H1 (cell line): ENCODE measurements at regions not wholly inside any gene's neighbourhood (a gene's known extent, or its start where the extent isn't known, plus 50 kb on each side); places are given as distances from the start of the nearest gene placed in this dataset.

Source experiments
- BCL11A ChIP-seq, 2 experiments: IDR thresholded peaks; one replicate each; pipeline ENCODE4 v1.6.1; 2011; ENCODE audit warnings: low read depth in 2 of 2, low read length in 2 of 2, mild to moderate bottlenecking in 2 of 2
- SIRT6 ChIP-seq: IDR thresholded peaks from one replicate; pipeline ENCODE4 v1.7.1; 2012; ENCODE audit warnings: low read length, inconsistent platforms

GRCh38 chr6:159446340-159446739, 246.7 kb downstream of the SOD2 start (continued):
- TF ChIP-seq BCL11A (IDR thresholded peaks at IDR 0.05; ENCODE audit: low read depth in 2 of 2, low read length in 2 of 2) (no peak), SIRT6 (no peak)
